ENCODE measurements at regions not wholly inside any gene's neighbourhood (a gene's known extent, or its start where the extent isn't known, plus 50 kb on each side); places are given as distances from the start of the nearest gene placed in this dataset.

- H3K4me3 ChIP-seq (ENCODE audit: low read depth, low read length) = no peak overlapping the region
- no peak for TF ChIP-seq CTCF (IDR thresholded peaks at IDR 0.05; ENCODE audit: borderline replicate concordance, insufficient read depth, low read depth, low read length)
Measured at GRCh38 chr2:67137699-67138098, 259.4 kb upstream of the ETAA1 start.

GRCh38 chr2:67142071-67142470, 255.1 kb upstream of the ETAA1 start:
- TF ChIP-seq CTCF (IDR thresholded peaks at IDR 0.05; ENCODE audit: borderline replicate concordance, insufficient read depth, low read depth, low read length) = no peak
- H3K4me3 ChIP-seq (ENCODE audit: low read depth, low read length) = no peak overlapping the region

- no peak for TF ChIP-seq CTCF (IDR thresholded peaks at IDR 0.05; ENCODE audit: borderline replicate concordance, insufficient read depth, low read depth, low read length)
- H3K4me3 ChIP-seq (ENCODE audit: low read depth, low read length) = no peak overlapping the region
Measured at GRCh38 chr2:67142741-67143140, 254.4 kb upstream of the ETAA1 start.

- TF ChIP-seq CTCF (IDR thresholded peaks at IDR 0.05; ENCODE audit: borderline replicate concordance, insufficient read depth, low read depth, low read length) = no peak
- no peak overlapping the region for H3K4me3 ChIP-seq (ENCODE audit: low read depth, low read length)
Measured at GRCh38 chr2:67145851-67146250, 251.3 kb upstream of the ETAA1 start.

- no peak for TF ChIP-seq CTCF (IDR thresholded peaks at IDR 0.05; ENCODE audit: borderline replicate concordance, insufficient read depth, low read depth, low read length)
- no peak overlapping the region for H3K4me3 ChIP-seq (ENCODE audit: low read depth, low read length)
Measured at GRCh38 chr2:67156796-67157195, 240.3 kb upstream of the ETAA1 start.

GRCh38 chr2:67158718-67159117, 238.4 kb upstream of the ETAA1 start:
- no peak overlapping the region for H3K4me3 ChIP-seq (ENCODE audit: low read depth, low read length)
- TF ChIP-seq CTCF (IDR thresholded peaks at IDR 0.05; ENCODE audit: borderline replicate concordance, insufficient read depth, low read depth, low read length) = no peak

- no peak overlapping the region for H3K4me3 ChIP-seq (ENCODE audit: low read depth, low read length)
- TF ChIP-seq CTCF (IDR thresholded peaks at IDR 0.05; ENCODE audit: borderline replicate concordance, insufficient read depth, low read depth, low read length) = no peak
Measured at GRCh38 chr2:67159929-67160328, 237.2 kb upstream of the ETAA1 start.
